Upper lobe of left lung (tissue), 4 donors: ENCODE measurements at regions not wholly inside any gene's neighbourhood (a gene's known extent, or its start where the extent isn't known, plus 50 kb on each side); places are given as distances from the start of the nearest gene placed in this dataset.

Experiments
- POLR2AphosphoS5 ChIP-seq, 2 donors: sonication (generic); formaldehyde crosslinking; IDR thresholded peaks; one replicate each; pipeline ENCODE4 v1.5.1; 2017; ENCODE audit warnings: antibody characterized with exemption in 2 of 2
- TF ChIP-seq, protein P1 (sequence below), 6 experiments: fragments of 450-650 bp in 4 of 6; fragments of 200-600 bp in 2 of 6; sonication (generic) in 2 of 6; IDR thresholded peaks; one replicate each; pipeline ENCODE4 v1.5.1; 2016 to 2019; ENCODE audit warnings: antibody characterized with exemption in 6 of 6

GRCh38 chr3:13213490-13213889 lies 140.3 kb upstream of the IQSEC1 start:
- TF ChIP-seq, protein P1, sequence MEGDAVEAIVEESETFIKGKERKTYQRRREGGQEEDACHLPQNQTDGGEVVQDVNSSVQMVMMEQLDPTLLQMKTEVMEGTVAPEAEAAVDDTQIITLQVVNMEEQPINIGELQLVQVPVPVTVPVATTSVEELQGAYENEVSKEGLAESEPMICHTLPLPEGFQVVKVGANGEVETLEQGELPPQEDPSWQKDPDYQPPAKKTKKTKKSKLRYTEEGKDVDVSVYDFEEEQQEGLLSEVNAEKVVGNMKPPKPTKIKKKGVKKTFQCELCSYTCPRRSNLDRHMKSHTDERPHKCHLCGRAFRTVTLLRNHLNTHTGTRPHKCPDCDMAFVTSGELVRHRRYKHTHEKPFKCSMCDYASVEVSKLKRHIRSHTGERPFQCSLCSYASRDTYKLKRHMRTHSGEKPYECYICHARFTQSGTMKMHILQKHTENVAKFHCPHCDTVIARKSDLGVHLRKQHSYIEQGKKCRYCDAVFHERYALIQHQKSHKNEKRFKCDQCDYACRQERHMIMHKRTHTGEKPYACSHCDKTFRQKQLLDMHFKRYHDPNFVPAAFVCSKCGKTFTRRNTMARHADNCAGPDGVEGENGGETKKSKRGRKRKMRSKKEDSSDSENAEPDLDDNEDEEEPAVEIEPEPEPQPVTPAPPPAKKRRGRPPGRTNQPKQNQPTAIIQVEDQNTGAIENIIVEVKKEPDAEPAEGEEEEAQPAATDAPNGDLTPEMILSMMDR (IDR thresholded peaks at IDR 0.05), result no peak
- TF ChIP-seq POLR2AphosphoS5 (IDR thresholded peaks at IDR 0.05), result no peak
